GM10266 (cell line): ENCODE measurements at regions not wholly inside any gene's neighbourhood (a gene's known extent, or its start where the extent isn't known, plus 50 kb on each side); places are given as distances from the start of the nearest gene placed in this dataset.

Source experiments
- DNase-seq: peaks from one replicate; pipeline ENCODE4 v3.0.0; 2012; ENCODE audit errors: extremely low spot score
- TF ChIP-seq, protein P1 (sequence below): IDR thresholded peaks from 2 replicates; pipeline ENCODE4 v1.5.1; 2012; ENCODE audit warnings: mild to moderate bottlenecking, low read depth; ENCODE audit not compliant: control insufficient read depth, insufficient read depth; ENCODE audit errors: missing control alignments

DNA sequence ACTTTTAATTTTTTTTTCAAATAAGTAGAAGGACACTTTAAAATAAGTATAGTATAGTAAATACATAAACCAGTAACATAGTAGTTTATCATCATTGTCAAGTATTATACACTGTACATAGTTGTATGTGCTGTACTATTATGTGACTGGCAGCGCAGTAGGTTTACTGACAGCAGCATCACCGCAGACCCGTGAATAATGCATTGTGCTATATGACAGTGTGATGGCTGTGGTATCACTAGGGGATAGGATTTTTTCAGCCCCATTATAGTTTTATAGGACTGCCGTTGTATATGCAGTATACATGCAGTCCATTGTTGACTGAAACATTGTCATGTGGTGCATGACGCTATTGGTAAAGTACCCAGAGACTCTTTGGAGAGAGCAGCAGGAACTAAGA is 306.5 kb downstream of the SQOR start:
- TF ChIP-seq, protein P1, sequence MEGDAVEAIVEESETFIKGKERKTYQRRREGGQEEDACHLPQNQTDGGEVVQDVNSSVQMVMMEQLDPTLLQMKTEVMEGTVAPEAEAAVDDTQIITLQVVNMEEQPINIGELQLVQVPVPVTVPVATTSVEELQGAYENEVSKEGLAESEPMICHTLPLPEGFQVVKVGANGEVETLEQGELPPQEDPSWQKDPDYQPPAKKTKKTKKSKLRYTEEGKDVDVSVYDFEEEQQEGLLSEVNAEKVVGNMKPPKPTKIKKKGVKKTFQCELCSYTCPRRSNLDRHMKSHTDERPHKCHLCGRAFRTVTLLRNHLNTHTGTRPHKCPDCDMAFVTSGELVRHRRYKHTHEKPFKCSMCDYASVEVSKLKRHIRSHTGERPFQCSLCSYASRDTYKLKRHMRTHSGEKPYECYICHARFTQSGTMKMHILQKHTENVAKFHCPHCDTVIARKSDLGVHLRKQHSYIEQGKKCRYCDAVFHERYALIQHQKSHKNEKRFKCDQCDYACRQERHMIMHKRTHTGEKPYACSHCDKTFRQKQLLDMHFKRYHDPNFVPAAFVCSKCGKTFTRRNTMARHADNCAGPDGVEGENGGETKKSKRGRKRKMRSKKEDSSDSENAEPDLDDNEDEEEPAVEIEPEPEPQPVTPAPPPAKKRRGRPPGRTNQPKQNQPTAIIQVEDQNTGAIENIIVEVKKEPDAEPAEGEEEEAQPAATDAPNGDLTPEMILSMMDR, result no peak
- DNase-seq, result no peak

DNA sequence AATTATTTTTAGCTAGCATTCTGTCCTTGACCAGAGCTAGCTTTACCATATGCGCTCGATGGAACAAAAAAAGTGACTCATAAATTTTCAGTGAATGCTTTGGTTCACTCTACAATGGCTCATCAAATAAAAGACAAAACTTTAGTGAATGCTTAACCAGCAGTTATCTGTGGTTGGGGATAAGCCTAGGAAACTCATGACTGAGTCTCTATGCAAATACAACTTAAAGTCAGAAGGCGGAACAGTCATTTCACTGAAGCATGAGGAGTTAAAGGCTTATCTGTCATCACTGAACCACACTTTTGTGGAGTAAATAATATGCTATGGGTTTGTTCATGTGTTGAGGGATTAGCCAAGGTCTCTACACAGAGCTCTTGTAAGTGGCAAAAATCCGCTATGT is 308.4 kb downstream of the SQOR start:
- no peak for DNase-seq
- TF ChIP-seq, protein P1, result no peak

DNA sequence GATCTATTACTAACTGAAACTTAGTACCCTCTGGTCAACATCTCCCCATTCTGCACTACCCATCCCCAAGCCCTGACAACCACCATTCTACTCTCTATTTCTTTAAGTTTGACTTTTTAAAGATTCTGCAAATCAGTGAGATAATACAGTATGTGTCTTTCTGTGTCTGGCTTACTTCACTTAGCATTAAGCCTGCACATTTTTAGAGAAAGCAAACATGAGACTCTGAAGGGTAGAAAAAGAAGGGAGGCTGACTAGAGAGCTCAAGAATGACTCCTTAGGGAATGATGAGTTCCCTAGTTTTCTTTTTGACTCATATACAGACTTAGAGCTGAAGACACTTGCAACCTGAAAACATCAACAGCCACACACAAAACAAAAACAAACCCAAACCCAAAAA is 311.3 kb downstream of the SQOR start:
- TF ChIP-seq, protein P1, result no peak
- no peak for DNase-seq

DNA sequence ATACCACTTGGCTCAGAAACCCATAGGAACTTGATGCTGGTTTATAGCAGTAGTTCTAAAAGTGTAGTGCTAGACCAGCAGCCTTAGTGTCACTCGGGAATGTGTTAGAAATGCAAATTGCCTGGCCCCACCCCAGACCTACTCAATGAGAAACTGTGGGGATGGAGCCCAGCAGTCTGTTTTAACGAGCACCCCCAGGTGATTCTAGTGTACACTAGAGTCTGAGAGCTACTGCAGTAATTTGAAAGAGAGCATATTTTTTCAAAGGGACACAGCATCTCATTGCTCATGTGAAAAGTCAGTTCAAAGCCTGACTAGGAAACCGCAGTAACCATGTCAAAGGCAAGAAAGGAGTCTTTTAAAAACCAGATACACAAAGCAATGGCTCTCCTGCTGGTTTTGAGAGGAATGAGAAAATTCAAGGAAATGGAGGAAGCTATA is 313.4 kb downstream of the SQOR start:
- TF ChIP-seq, protein P1, result no peak
- DNase-seq, result no peak

DNA sequence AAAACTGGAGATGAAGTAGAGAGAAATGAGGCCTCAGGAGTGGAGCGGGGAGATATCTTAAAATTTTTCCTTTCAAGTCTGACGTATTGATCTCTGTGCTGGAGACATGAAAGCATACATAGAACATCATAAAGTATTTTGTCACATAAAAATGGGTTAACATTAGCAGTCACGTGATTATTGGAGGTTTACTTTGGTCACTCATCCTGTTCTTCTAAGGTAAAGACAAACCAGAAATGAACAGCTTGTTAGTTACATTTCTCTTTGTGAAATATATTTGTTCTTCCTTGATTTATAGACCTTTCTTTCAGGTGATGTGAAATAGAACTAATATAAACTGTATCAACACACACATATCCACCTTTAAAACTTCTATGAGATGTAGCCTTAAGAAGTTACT is 324.1 kb downstream of the SQOR start:
- TF ChIP-seq, protein P1, result no peak
- DNase-seq, result no peak

DNA sequence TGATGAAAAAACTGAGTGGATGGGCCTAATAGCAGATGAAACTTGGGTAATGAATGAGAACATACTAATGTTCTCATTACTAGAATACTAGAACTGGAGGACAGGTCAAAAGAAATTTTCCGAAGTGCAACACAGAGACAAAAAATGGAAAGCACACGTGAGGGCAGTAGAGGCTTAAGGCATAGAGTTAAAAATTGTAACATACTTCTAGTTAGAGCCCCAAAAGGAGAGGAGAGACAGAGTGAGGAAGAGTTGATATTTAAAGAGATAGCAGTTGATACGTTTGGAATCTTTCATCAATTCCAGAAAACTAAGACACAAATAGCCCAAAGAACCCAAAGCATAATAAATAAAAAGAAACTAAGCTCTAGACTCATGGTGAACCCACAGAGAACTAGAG is 327.9 kb downstream of the SQOR start:
- DNase-seq, result no peak
- TF ChIP-seq, protein P1, result no peak

DNA sequence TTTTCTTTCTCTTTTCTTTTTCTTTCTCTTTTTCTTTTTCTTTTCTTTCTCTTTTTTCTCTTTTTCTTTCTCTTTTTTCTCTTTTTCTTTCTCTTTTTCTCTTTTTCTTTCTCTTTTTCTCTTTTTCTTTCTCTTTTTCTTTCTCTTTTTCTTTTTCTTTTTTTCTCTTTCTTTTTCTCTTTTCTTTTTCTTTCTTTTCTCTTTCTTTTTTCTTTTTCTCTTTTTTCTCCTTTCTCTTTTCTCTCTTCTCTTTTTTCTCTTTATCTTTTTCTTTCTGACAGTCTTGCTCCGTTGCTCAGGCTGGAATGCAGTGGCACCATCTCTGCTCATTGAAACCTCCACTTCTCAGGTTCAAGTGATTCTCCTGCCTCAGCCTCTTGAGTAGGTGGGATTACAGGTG is 335.7 kb downstream of the SQOR start:
- DNase-seq, result no peak
- TF ChIP-seq, protein P1, result no peak
